ENCODE measurements at regions not wholly inside any gene's neighbourhood (a gene's known extent, or its start where the extent isn't known, plus 50 kb on each side); places are given as distances from the start of the nearest gene placed in this dataset.

- peaks cover 7% of the 10 kb centered on the region for H3K4me1 ChIP-seq
- H3K27ac Mint-ChIP-seq = no peak overlapping the region
- no peaks in the 10 kb centered on the region for H3K9me3 ChIP-seq (ENCODE audit: low read depth)
- H3K27me3 Mint-ChIP-seq (ENCODE audit: insufficient read depth, low read depth) = peaks cover 5% of the 10 kb centered on the region
- H3K27ac ChIP-seq = no peak overlapping the region
- DNase-seq (ENCODE audit: low spot score) = no peak
- H3K4me2 ChIP-seq = no peak overlapping the region
- H3K4me3 Mint-ChIP-seq = no peak overlapping the region
- H3K36me3 ChIP-seq = no peaks in the 10 kb centered on the region
- peaks cover 5% of the 10 kb centered on the region for H3F3A ChIP-seq (ENCODE audit: low read depth)
- H3K79me2 ChIP-seq (ENCODE audit: low read depth) = no peaks in the 10 kb centered on the region
- H3K4me3 ChIP-seq = no peak overlapping the region
- H4K20me1 ChIP-seq (ENCODE audit: low read depth) = no peaks in the 10 kb centered on the region
- H3K9me3 Mint-ChIP-seq = no peaks in the 10 kb centered on the region
- TF ChIP-seq EZH2phosphoT487 (IDR thresholded peaks at IDR 0.05) = no peak
- TF ChIP-seq CTCF (IDR thresholded peaks at IDR 0.05) = no peak
- no peak for TF ChIP-seq EZH2 (IDR thresholded peaks at IDR 0.05)
- no peak overlapping the region for H2AFZ ChIP-seq (replicated peaks)
- H3K27me3 ChIP-seq = no peaks in the 10 kb centered on the region
- H3K36me3 Mint-ChIP-seq = no peaks in the 10 kb centered on the region
- peaks cover 8% of the 10 kb centered on the region for H3K4me1 Mint-ChIP-seq
- H3K9ac ChIP-seq = no peak overlapping the region
These were observed 331.2 kb upstream of the C16orf82 start for GRCh38 chr16:26735521-26735920.

- no peak for TF ChIP-seq CTCF (IDR thresholded peaks at IDR 0.05)
- no peak for TF ChIP-seq EZH2 (IDR thresholded peaks at IDR 0.05)
These were observed 330.6 kb upstream of the C16orf82 start for GRCh38 chr16:26736084-26736483.

GRCh38 chr16:26740771-26741170 is 326.0 kb upstream of the C16orf82 start:
- H3K36me3 ChIP-seq = no peaks in the 10 kb centered on the region
- peaks cover 2% of the 10 kb centered on the region for H3K27me3 ChIP-seq
- no peaks in the 10 kb centered on the region for H3K9me3 ChIP-seq (ENCODE audit: low read depth)
- TF ChIP-seq EZH2 (IDR thresholded peaks at IDR 0.05) (no peak), CTCF (IDR thresholded peaks at IDR 0.05) (no peak)
- H3K9ac ChIP-seq = no peak overlapping the region
- Mint-ChIP-seq H3K4me3 (no peak overlapping the region), H3K27me3 (ENCODE audit: insufficient read depth, low read depth) (peaks cover 5% of the 10 kb centered on the region), H3K36me3 (no peaks in the 10 kb centered on the region), H3K27ac (no peak overlapping the region), H3K4me1 (peaks cover 13% of the 10 kb centered on the region), H3K9me3 (no peaks in the 10 kb centered on the region)
- peaks cover 9% of the 10 kb centered on the region for H3K4me1 ChIP-seq
- no peak overlapping the region for H3K4me3 ChIP-seq
- no peak overlapping the region for H3K27ac ChIP-seq
- peaks cover 6% of the 10 kb centered on the region for H3F3A ChIP-seq (ENCODE audit: low read depth)
- no peak for DNase-seq (ENCODE audit: low spot score)
- no peaks in the 10 kb centered on the region for H3K79me2 ChIP-seq (ENCODE audit: low read depth)
- no peaks in the 10 kb centered on the region for H4K20me1 ChIP-seq (ENCODE audit: low read depth)
- H3K4me2 ChIP-seq = peak overlapping the region; percentile 29
- H2AFZ ChIP-seq (replicated peaks) = peak overlapping the region; percentile 85

More at GRCh38 chr16:26736084-26736483, 330.6 kb upstream of the C16orf82 start:
- Mint-ChIP-seq H3K4me3 (no peak overlapping the region), H3K9me3 (no peaks in the 10 kb centered on the region), H3K27me3 (ENCODE audit: insufficient read depth, low read depth) (peaks cover 5% of the 10 kb centered on the region), H3K36me3 (no peaks in the 10 kb centered on the region), H3K27ac (no peak overlapping the region), H3K4me1 (peaks cover 9% of the 10 kb centered on the region)
- Histone ChIP-seq H3K4me2 (no peak overlapping the region), H3K4me3 (no peak overlapping the region), H3K4me1 (peaks cover 9% of the 10 kb centered on the region), H3K27me3 (no peaks in the 10 kb centered on the region), H3K9me3 (ENCODE audit: low read depth) (no peaks in the 10 kb centered on the region), H3K79me2 (ENCODE audit: low read depth) (no peaks in the 10 kb centered on the region), H2AFZ (replicated peaks) (no peak overlapping the region), H3K27ac (no peak overlapping the region), H4K20me1 (ENCODE audit: low read depth) (no peaks in the 10 kb centered on the region), H3F3A (ENCODE audit: low read depth) (peaks cover 6% of the 10 kb centered on the region), H3K36me3 (no peaks in the 10 kb centered on the region), H3K9ac (no peak overlapping the region)
- DNase-seq (ENCODE audit: low spot score) = no peak
